GM19438 (cell line): ENCODE measurements at regions not wholly inside any gene's neighbourhood (a gene's known extent, or its start where the extent isn't known, plus 50 kb on each side); places are given as distances from the start of the nearest gene placed in this dataset.
"Not testable (repeated sequence)": the region's sequence is repeated elsewhere in the genome, so short reads cannot be mapped to it uniquely, and the experiment has no call there.

Experiments used
- ATAC-seq: cut with Tn5 transposase; IDR thresholded peaks from one replicate; pipeline ENCODE4 v1.9.1; 2021; ENCODE audit warnings: low read depth; ENCODE audit not compliant: unreplicated experiment

DNA sequence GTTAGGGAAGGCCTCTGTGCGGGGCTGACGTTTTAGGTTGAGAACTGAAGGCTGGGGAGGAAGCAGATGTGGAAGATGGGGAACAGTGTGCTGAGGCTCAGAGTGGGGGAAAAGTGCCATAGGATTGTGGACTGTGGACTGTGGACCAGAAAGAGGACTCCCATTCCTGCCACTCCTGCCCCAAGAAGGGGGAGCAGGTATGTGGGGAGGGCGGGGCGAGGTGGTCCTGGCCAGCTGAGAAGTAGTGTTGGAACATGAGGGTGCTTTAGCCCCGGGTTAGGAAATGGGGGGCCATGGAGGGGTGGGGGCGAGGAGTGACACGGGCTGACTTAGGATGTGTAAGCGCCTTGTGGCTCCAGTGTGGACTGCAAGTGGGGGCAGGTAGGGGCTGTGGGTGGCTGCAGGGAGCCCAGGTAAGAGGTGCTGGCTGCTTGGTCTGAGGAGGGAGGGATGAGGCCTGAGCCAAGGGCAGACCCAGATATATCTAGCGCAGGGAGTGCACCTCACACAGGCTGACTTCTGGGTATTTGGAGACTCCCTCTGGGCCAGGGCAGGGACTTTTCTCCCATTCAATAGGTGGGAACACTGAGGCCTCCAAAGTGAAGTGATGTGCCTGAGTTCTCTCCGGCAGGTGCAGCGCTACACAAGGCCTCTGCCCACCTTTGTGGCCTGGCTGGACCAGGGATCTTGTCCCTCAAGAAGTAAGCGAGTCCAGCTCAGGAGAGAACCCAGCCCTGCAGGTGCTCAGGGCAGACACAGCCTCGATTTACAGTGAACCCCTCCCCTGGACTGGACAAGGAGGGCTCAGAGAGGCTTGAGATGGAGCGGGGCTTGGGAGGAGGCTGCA is 76.6 kb upstream of the TOX2 start:
- no peak for ATAC-seq

DNA sequence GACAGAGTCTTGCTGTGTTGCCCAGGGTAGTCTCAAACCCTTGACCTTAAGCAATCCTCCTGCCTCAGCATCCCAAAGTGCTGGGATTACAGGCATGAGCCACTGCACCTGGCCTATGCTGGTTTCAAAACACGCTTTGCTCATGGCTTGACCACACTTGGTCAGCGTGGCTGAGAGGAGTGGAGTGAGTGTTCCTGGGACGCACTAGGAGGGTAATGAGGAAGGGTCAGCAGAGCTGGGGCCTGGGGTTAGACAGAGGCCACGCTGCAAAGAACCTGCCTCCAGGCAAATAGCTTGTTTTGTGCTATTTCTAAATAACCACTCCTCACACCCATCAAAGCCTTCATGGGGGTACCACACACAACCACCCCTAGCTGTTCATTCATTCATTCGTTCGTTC is 77.9 kb upstream of the TOX2 start:
- ATAC-seq, result no peak

GRCh38 chr20:43835944-43836508 is 78.6 kb upstream of the TOX2 start:
- no peak for ATAC-seq

- no peak for ATAC-seq
Observed at GRCh38 chr20:43833511-43834395, 80.9 kb upstream of the TOX2 start.

DNA sequence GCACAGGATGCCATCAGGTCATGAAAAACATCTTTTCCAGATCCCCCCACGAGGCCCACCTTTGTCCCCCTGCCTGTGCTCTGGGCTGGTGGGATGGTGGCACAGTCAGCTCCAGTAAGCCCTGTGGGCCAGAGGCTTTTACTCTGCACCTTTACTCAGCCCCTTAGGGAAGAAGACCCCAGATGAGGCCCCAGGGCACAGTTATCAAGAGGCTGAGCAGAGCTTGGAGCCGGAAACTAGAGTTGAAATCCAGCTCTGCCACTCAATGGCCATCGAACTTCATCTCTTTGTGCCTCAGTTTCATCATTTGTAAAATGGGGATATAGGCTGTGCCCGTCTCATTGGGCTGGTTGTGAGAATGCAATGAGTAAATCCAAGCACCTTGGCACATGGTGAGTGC is 81.7 kb upstream of the TOX2 start:
- ATAC-seq, result no peak

DNA sequence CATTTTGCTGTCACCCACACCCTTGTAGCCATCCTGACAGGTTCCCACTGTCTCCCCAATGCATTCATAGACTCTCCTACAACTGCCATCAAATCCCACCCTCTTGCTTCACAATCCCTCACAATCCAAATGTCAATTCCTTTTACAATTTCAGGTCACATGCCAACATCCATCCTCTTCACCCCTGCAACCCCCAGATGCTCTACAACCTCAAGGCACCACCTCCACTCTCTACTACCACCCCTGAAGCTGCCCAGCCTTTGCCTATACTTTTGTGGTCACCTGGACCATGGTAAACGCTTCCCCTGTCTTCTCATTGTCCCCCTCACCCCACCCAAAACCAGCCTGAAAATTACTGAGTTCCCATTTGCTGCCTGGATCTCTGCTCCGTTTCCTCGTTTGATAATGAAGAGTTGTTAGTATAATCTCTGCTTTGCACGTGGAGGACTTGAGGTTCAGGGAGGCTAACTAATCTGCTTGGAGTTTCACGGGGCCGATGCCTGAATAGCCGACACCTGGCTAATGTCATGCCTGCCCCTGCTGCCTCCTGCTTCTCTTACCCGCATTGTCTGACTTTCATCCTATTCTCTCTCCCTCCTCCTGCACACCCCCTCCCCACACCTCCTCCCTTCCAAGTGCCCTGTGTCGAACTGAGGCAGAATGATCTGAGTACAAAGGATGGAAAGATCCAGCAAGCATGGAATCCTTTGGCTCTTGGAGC is 82.4 kb upstream of the TOX2 start:
- no peak for ATAC-seq

DNA sequence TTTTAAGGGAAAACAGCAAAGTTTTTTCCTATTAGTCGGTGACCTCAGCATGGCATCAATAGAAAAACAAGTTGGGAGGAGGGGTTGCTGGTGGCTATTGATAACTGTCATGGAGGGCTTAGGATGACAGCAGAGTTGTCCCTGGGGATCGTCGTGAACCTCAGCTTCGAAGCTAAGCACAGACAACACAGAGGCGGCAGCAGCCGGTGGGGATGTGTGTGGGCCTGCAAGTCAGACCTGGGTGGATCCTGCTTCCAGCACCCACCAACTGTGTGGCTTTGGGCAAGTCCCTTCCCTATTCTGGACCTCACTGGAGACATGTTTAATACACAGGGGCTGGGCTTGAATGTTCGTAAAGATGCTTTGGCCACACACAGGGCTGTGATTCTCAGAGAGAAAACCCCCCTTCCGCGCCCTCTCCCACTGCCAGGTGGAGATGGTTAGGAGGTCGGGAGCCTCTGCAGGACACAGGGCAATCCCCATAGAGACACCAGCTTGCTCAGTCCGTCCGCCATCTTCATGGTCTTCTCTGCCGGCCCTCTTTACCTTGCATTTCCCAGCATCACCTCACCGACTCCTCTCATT is 83.1 kb upstream of the TOX2 start:
- no peak for ATAC-seq

DNA sequence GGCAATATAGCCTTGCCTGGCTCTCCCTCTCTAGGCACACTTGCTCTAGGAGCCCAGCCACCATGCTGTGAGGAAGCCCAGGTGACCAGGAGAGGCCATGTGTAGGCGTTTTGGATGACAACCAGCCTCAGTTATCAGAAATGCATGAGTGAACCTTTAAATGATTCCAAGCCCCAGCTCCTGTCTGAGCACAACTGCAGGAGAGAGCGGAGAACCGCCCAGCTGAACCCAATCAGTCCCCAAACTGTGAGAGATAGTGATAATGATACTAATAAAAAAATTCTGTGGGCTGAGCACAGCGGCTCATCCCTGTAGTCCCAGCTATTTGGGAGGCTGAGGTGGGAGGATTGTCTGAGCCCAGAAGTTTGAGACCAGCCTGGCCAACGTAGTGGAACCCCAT is 83.8 kb upstream of the TOX2 start:
- ATAC-seq, result no peak

- ATAC-seq, result no peak
Observed at GRCh38 chr20:43829951-43830690, 84.5 kb upstream of the TOX2 start.

DNA sequence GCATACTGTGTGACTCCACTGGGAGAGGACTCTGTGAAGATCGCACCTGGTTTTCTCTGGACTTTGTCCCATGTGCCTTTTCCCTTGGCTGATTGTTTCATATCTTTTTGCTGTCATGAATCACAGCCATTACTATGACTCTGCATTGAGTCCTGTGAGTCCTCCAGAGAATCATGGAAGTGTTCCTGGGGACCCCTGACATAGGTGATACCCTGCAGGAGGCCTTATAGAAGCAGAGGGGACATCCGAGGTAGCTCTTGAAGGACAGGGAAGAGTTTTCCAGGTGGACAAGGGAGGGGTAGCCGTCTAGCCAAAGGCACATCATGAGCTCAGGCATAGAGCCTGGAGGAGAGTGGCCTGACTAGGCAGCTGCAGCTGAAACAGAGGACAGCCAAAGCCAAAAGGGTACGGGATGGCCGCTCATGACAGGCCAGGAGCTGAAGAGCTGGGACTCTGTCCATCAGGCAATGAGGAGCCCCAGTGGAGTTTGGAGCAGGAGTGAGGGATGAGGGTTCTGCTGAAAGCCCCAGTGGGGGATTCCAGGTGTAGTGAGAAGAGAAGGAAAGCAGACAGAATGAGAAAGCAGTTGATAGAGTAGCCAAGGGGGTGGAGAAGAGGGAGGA is 86.6 kb upstream of the TOX2 start:
- ATAC-seq, result no peak

DNA sequence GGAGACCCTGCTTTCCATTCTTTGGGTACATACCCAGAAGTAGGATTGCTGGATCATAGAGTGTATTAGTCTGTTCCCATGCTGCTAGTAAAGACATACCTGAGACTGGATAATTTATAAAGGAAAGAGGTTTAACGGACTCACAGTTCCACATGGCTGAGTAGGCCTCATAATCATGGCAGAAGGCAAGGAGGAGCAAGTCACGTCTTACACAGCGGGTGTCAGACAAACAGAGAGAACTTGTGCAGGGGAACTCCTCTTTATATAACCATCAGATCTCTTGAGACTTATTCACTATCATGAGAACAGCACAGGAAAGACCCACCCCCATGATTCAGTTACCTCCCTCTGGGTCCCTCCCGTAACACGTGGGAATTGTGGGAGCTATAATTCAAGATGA is 87.7 kb upstream of the TOX2 start:
- not testable (repeated sequence) for ATAC-seq

GRCh38 chr20:43825581-43825980 is 89.1 kb upstream of the TOX2 start:
- ATAC-seq, result peak; percentile 48

- ATAC-seq, result no peak
Observed at GRCh38 chr20:43825051-43825402, 89.6 kb upstream of the TOX2 start.

- ATAC-seq, result no peak
Observed at GRCh38 chr20:43824309-43825050, 90.2 kb upstream of the TOX2 start.

GRCh38 chr20:43821795-43822194 is 92.9 kb upstream of the TOX2 start:
- no peak for ATAC-seq

- ATAC-seq, result no peak
Observed at GRCh38 chr20:43820731-43821330, 93.8 kb upstream of the TOX2 start.

DNA sequence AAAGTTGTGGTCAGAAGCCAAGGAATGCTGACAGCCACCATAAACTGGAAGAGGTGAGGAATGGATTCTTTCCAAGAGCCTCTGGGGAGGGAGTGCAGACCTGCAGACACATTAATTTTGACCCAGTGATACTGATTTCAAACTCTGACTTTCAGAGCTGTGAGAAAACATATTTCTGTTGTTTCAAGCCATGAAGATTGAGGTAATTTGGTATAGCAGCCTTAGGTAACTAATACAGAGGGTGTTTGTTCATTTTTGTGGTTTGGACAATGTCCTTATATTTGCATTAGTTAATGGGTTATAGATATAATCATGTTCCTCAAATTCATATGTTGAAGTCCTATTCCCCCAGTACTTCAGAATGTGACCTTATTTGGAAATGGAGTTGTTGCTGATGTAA is 85.4 kb upstream of the GTSF1L start:
- ATAC-seq, result no peak

- no peak for ATAC-seq
Observed at GRCh38 chr20:43809206-43809819, 82.5 kb upstream of the GTSF1L start.
